GM10266 (cell line): ENCODE measurements at regions not wholly inside any gene's neighbourhood (a gene's known extent, or its start where the extent isn't known, plus 50 kb on each side); places are given as distances from the start of the nearest gene placed in this dataset.

Source experiments
- DNase-seq: peaks from one replicate; pipeline ENCODE4 v3.0.0; 2012; ENCODE audit errors: extremely low spot score
- CTCF ChIP-seq: IDR thresholded peaks from 2 replicates; pipeline ENCODE4 v1.5.1; 2012; ENCODE audit warnings: mild to moderate bottlenecking, low read depth; ENCODE audit not compliant: control insufficient read depth, insufficient read depth; ENCODE audit errors: missing control alignments

- DNase-seq: no peak
- TF ChIP-seq CTCF: no peak
These were observed 252.7 kb upstream of the SDK2 start for GRCh38 chr17:73896966-73897365.

- no peak for TF ChIP-seq CTCF
- no peak for DNase-seq
These were observed 255.6 kb upstream of the SDK2 start for GRCh38 chr17:73899839-73900238.

GRCh38 chr17:73900516-73900915, 256.3 kb upstream of the SDK2 start:
- no peak for DNase-seq
- TF ChIP-seq CTCF: no peak

- DNase-seq: no peak
- no peak for TF ChIP-seq CTCF
These were observed 257.0 kb upstream of the SDK2 start for GRCh38 chr17:73901249-73901648.

- DNase-seq: no peak
These were observed 257.6 kb upstream of the SDK2 start for GRCh38 chr17:73901661-73902415.

GRCh38 chr17:73902416-73903181, 258.4 kb upstream of the SDK2 start:
- DNase-seq: no peak
- no peak for TF ChIP-seq CTCF

More at GRCh38 chr17:73901661-73902415, 257.6 kb upstream of the SDK2 start:
- TF ChIP-seq CTCF: no peak
